Aorta (tissue), 5 donors: ENCODE measurements at regions not wholly inside any gene's neighbourhood (a gene's known extent, or its start where the extent isn't known, plus 50 kb on each side); places are given as distances from the start of the nearest gene placed in this dataset.
"Not testable (repeated sequence)": the region's sequence is repeated elsewhere in the genome, so short reads cannot be mapped to it uniquely, and the experiment has no call there.

ENCODE experiments used
- ATAC-seq: fragments of 200-7000 bp; cut with Tn5 transposase; one replicate; pipeline ENCODE4 v1.9.1; 2022; ENCODE audit warnings: moderate library complexity; ENCODE audit not compliant: low FRiP score
- DNase-seq, 2 donors: peaks; one replicate each; pipeline ENCODE4 v3.0.0-alpha.2; 2020
- H3K27ac ChIP-seq, 2 donors: one replicate each; pipeline ENCODE4 v1.5.1; 2013; ENCODE audit warnings: low read length in 2 of 2, mild to moderate bottlenecking in 2 of 2, moderate library complexity in 2 of 2, control low read depth in 1 of 2, inconsistent platforms in 1 of 2, low read depth in 1 of 2
- H3K27me3 ChIP-seq, 2 donors: one replicate each; pipeline ENCODE4 v1.6.1; 2013; ENCODE audit warnings: control low read depth in 1 of 2, low read length in 1 of 2, mild to moderate bottlenecking in 1 of 2, moderate library complexity in 1 of 2; ENCODE audit not compliant: insufficient read depth in 2 of 2, control insufficient read depth in 1 of 2
- H3K36me3 ChIP-seq, 2 donors: one replicate each; pipeline ENCODE4 v1.6.1; 2013; ENCODE audit warnings: control low read depth in 1 of 2, low read length in 1 of 2, mild to moderate bottlenecking in 1 of 2; ENCODE audit not compliant: insufficient read depth in 2 of 2, control insufficient read depth in 1 of 2
- H3K4me1 ChIP-seq, 2 donors: one replicate each; pipeline ENCODE4 v1.6.1; 2013; ENCODE audit warnings: low read length in 2 of 2, control low read depth in 1 of 2, mild to moderate bottlenecking in 1 of 2, moderate library complexity in 1 of 2; ENCODE audit not compliant: insufficient read depth in 2 of 2, control insufficient read depth in 1 of 2
- H3K4me3 ChIP-seq, 2 donors: one replicate each; pipeline ENCODE4 v1.5.1; 2013; ENCODE audit warnings: low read length in 2 of 2, control low read depth in 1 of 2, mild to moderate bottlenecking in 1 of 2
- H3K9me3 ChIP-seq: one replicate; pipeline ENCODE4 v1.6.1; 2013; ENCODE audit warnings: mild to moderate bottlenecking, low read length; ENCODE audit not compliant: control insufficient read depth
- WGBS, 2 donors: extraction: QIAGEN DNeasy Blood & Tissue Kit; methylation state at CpG; one replicate each; pipeline ENCODE4 v1.1.7; 2013; 5-methylcytosine and 5-hydroxymethylcytosine counted together
- intact Hi-C, 2 donors: fragments of 100-400 bp; cut with DNase I; formaldehyde crosslinking; loops; one replicate each; pipeline versions ENCODE4 v1.14.2 to v1.15.0; 2022
- donor health status: healthy with polysubstance abuse.
- donor health status: Bipolar disorder and iron deficiency.
- donor health status: DM: no; HTN: no; CAD: no.
- donor health status: DM: no; HTN: no; CAD: no.
- donor health status: DM: yes; HTN: yes; CAD: no.

- H3K27ac ChIP-seq = no peak overlapping the region
- intact Hi-C loops = no loop called here
- no peaks in the 10 kb centered on the region for H3K27me3 ChIP-seq
- H3K4me3 ChIP-seq = no peak overlapping the region
- no peaks in the 10 kb centered on the region for H3K36me3 ChIP-seq
- no peaks in the 10 kb centered on the region for H3K4me1 ChIP-seq
- 15 to 32% methylated on average over 4 of the region's 4 CpGs for WGBS, 2 donors
- H3K9me3 ChIP-seq = no peaks in the 10 kb centered on the region
- DNase-seq = no peak
- no peak for ATAC-seq
Observed at GRCh38 chrX:111041018-111041462, 55.0 kb upstream of the PAK3 start.

GRCh38 chrX:111040377-111041017 is 55.5 kb upstream of the PAK3 start:
- DNase-seq = no peak
- 52 to 65% methylated on average over 3 of the region's 3 CpGs for WGBS, 2 donors
- Histone ChIP-seq H3K36me3 (no peaks in the 10 kb centered on the region), H3K27me3 (no peaks in the 10 kb centered on the region), H3K4me3 (no peak overlapping the region), H3K4me1 (no peaks in the 10 kb centered on the region), H3K9me3 (no peaks in the 10 kb centered on the region), H3K27ac (no peak overlapping the region)
- ATAC-seq = no peak
- intact Hi-C loops = no loop called here

GRCh38 chrX:111039606-111040005 is 56.4 kb upstream of the PAK3 start:
- H3K9me3 ChIP-seq = no peaks in the 10 kb centered on the region
- H3K36me3 ChIP-seq = no peaks in the 10 kb centered on the region
- H3K4me1 ChIP-seq = no peaks in the 10 kb centered on the region
- ATAC-seq (no peak), DNase-seq (no peak)
- H3K4me3 ChIP-seq = no peak overlapping the region
- 51 to 63% methylated on average over 2 of the region's 2 CpGs for WGBS, 2 donors
- no peak overlapping the region for H3K27ac ChIP-seq
- intact Hi-C loops = no loop called here
- H3K27me3 ChIP-seq = no peaks in the 10 kb centered on the region

- ATAC-seq = no peak
- Histone ChIP-seq H3K4me1 (no peaks in the 10 kb centered on the region), H3K36me3 (no peaks in the 10 kb centered on the region), H3K27ac (no peak overlapping the region), H3K9me3 (no peaks in the 10 kb centered on the region), H3K27me3 (no peaks in the 10 kb centered on the region), H3K4me3 (no peak overlapping the region)
- WGBS, 2 donors = 66 to 84% methylated on average over 2 of the region's 2 CpGs
- DNase-seq = no peak
- intact Hi-C loops = no loop called here
Observed at GRCh38 chrX:111035991-111036390, 60.0 kb upstream of the PAK3 start.

GRCh38 chrX:111035256-111035655 is 60.7 kb upstream of the PAK3 start:
- Histone ChIP-seq H3K9me3 (no peaks in the 10 kb centered on the region), H3K27me3 (no peaks in the 10 kb centered on the region), H3K27ac (no peak overlapping the region), H3K4me3 (no peak overlapping the region), H3K36me3 (no peaks in the 10 kb centered on the region), H3K4me1 (no peaks in the 10 kb centered on the region)
- ATAC-seq (no peak), DNase-seq (no peak)
- intact Hi-C loops = no loop called here
- 40 to 49% methylated on average over 2 of the region's 2 CpGs for WGBS, 2 donors

GRCh38 chrX:111022998-111023397 is 73.0 kb upstream of the PAK3 start:
- H3K27ac ChIP-seq, H3K27me3 ChIP-seq, ATAC-seq, DNase-seq, H3K4me3 ChIP-seq, H3K9me3 ChIP-seq, H3K36me3 ChIP-seq, intact Hi-C loops, H3K4me1 ChIP-seq: not testable (repeated sequence)
- 48 to 94% methylated on average over 1 of the region's 1 CpG for WGBS, 2 donors

GRCh38 chrX:111020283-111020682 is 75.7 kb upstream of the PAK3 start:
- no peaks in the 10 kb centered on the region for H3K36me3 ChIP-seq
- WGBS, 2 donors = 64 to 83% methylated on average over 1 of the region's 1 CpG
- H3K27me3 ChIP-seq = no peaks in the 10 kb centered on the region
- intact Hi-C loops = no loop called here
- DNase-seq (no peak), ATAC-seq (no peak)
- no peaks in the 10 kb centered on the region for H3K9me3 ChIP-seq
- no peak overlapping the region for H3K4me3 ChIP-seq
- H3K4me1 ChIP-seq = no peaks in the 10 kb centered on the region
- no peak overlapping the region for H3K27ac ChIP-seq

GRCh38 chrX:111013778-111014455 is 82.1 kb upstream of the PAK3 start:
- DNase-seq (no peak), ATAC-seq (no peak)
- H3K36me3 ChIP-seq = no peaks in the 10 kb centered on the region
- peaks cover 0 to 3% of the 10 kb centered on the region in 2 donors for H3K27me3 ChIP-seq
- H3K4me3 ChIP-seq = no peak overlapping the region
- intact Hi-C loops = no loop called here
- H3K9me3 ChIP-seq = no peaks in the 10 kb centered on the region
- no peak overlapping the region for H3K27ac ChIP-seq
- no peaks in the 10 kb centered on the region for H3K4me1 ChIP-seq
- WGBS, 2 donors = 68 to 90% methylated on average over 3 of the region's 3 CpGs

GRCh38 chrX:111010111-111010510 is 85.9 kb upstream of the PAK3 start:
- H3K36me3 ChIP-seq = no peaks in the 10 kb centered on the region
- H3K27ac ChIP-seq = no peak overlapping the region
- no peaks in the 10 kb centered on the region for H3K9me3 ChIP-seq
- H3K27me3 ChIP-seq = peaks cover 0 to 3% of the 10 kb centered on the region in 2 donors
- no peaks in the 10 kb centered on the region for H3K4me1 ChIP-seq
- no peak overlapping the region for H3K4me3 ChIP-seq
- DNase-seq (no peak), ATAC-seq (no peak)
- 26 to 36% methylated on average over 3 of the region's 3 CpGs for WGBS, 2 donors
- intact Hi-C loops = no loop called here
